ENCODE measurements at regions not wholly inside any gene's neighbourhood (a gene's known extent, or its start where the extent isn't known, plus 50 kb on each side); places are given as distances from the start of the nearest gene placed in this dataset.

GRCh38 chr7:40979296-40979695 lies 723.6 kb downstream of the INHBA start:
- TF ChIP-seq MAX (IDR thresholded peaks at IDR 0.05; ENCODE audit: low read depth, low read length) (no peak), CTCF (IDR thresholded peaks at IDR 0.05; ENCODE audit: low read depth, low read length) (no peak), POLR2A (IDR thresholded peaks at IDR 0.05; ENCODE audit: extremely low read depth, insufficient read length) (no peak), MYC (IDR thresholded peaks at IDR 0.05; ENCODE audit: low read depth, low read length) (no peak)
- no peak overlapping the region for H3K4me3 ChIP-seq (ENCODE audit: low read depth, low read length)
- no peak for DNase-seq (ENCODE audit: low read depth)

- DNase-seq (ENCODE audit: low read depth) = no peak
- no peak for TF ChIP-seq CTCF (IDR thresholded peaks at IDR 0.05; ENCODE audit: low read depth, low read length)
- no peak for TF ChIP-seq POLR2A (IDR thresholded peaks at IDR 0.05; ENCODE audit: extremely low read depth, insufficient read length)
- no peak for TF ChIP-seq MAX (IDR thresholded peaks at IDR 0.05; ENCODE audit: low read depth, low read length)
- TF ChIP-seq MYC (IDR thresholded peaks at IDR 0.05; ENCODE audit: low read depth, low read length) = no peak
These were observed 724.8 kb downstream of the INHBA start for GRCh38 chr7:40978047-40978446.

GRCh38 chr7:40977533-40977932 lies 725.4 kb downstream of the INHBA start:
- TF ChIP-seq POLR2A (IDR thresholded peaks at IDR 0.05; ENCODE audit: extremely low read depth, insufficient read length) (no peak), MYC (IDR thresholded peaks at IDR 0.05; ENCODE audit: low read depth, low read length) (no peak), MAX (IDR thresholded peaks at IDR 0.05; ENCODE audit: low read depth, low read length) (no peak), CTCF (IDR thresholded peaks at IDR 0.05; ENCODE audit: low read depth, low read length) (no peak)
- H3K4me3 ChIP-seq (ENCODE audit: low read depth, low read length) = no peak overlapping the region
- no peak for DNase-seq (ENCODE audit: low read depth)

More at GRCh38 chr7:40978047-40978446, 724.8 kb downstream of the INHBA start:
- no peak overlapping the region for H3K4me3 ChIP-seq (ENCODE audit: low read depth, low read length)

GRCh38 chr7:40972426-40972825 lies 730.5 kb downstream of the INHBA start:
- TF ChIP-seq POLR2A (IDR thresholded peaks at IDR 0.05; ENCODE audit: extremely low read depth, insufficient read length) (no peak), MYC (IDR thresholded peaks at IDR 0.05; ENCODE audit: low read depth, low read length) (no peak), MAX (IDR thresholded peaks at IDR 0.05; ENCODE audit: low read depth, low read length) (no peak), CTCF (IDR thresholded peaks at IDR 0.05; ENCODE audit: low read depth, low read length) (no peak)
- no peak for DNase-seq (ENCODE audit: low read depth)
- no peak overlapping the region for H3K4me3 ChIP-seq (ENCODE audit: low read depth, low read length)

GRCh38 chr7:40969641-40970040 lies 733.2 kb downstream of the INHBA start:
- TF ChIP-seq POLR2A (IDR thresholded peaks at IDR 0.05; ENCODE audit: extremely low read depth, insufficient read length) (no peak), CTCF (IDR thresholded peaks at IDR 0.05; ENCODE audit: low read depth, low read length) (no peak), MAX (IDR thresholded peaks at IDR 0.05; ENCODE audit: low read depth, low read length) (no peak), MYC (IDR thresholded peaks at IDR 0.05; ENCODE audit: low read depth, low read length) (no peak)
- no peak overlapping the region for H3K4me3 ChIP-seq (ENCODE audit: low read depth, low read length)
- no peak for DNase-seq (ENCODE audit: low read depth)

- H3K4me3 ChIP-seq (ENCODE audit: low read depth, low read length) = no peak overlapping the region
- no peak for DNase-seq (ENCODE audit: low read depth)
- TF ChIP-seq MAX (IDR thresholded peaks at IDR 0.05; ENCODE audit: low read depth, low read length) (no peak), CTCF (IDR thresholded peaks at IDR 0.05; ENCODE audit: low read depth, low read length) (no peak), POLR2A (IDR thresholded peaks at IDR 0.05; ENCODE audit: extremely low read depth, insufficient read length) (no peak), MYC (IDR thresholded peaks at IDR 0.05; ENCODE audit: low read depth, low read length) (no peak)
These were observed 736.2 kb downstream of the INHBA start for GRCh38 chr7:40966693-40967092.
